ENCODE measurements at regions not wholly inside any gene's neighbourhood (a gene's known extent, or its start where the extent isn't known, plus 50 kb on each side); places are given as distances from the start of the nearest gene placed in this dataset.

DNA sequence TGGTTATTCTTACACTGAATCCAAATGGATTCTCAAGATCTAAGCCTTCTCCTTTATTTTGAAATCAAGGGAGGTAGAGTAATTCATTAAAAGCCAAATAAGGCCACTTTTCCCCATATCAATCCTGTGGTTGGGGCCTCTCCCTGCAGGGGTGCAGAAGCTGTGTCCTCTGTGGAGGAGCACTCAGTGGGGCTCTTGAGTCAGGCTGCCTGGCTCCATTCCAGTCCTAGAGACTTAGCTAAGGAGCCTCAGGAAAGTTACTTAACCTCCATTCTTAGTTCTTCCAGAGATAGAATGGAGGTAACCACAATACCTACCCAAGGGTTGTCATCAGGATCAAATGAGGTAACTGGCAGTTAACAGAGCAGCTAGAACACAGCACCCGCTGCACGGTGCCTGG is 564.3 kb downstream of the CMPK2 start:
- DNase-seq, result no peak

DNA sequence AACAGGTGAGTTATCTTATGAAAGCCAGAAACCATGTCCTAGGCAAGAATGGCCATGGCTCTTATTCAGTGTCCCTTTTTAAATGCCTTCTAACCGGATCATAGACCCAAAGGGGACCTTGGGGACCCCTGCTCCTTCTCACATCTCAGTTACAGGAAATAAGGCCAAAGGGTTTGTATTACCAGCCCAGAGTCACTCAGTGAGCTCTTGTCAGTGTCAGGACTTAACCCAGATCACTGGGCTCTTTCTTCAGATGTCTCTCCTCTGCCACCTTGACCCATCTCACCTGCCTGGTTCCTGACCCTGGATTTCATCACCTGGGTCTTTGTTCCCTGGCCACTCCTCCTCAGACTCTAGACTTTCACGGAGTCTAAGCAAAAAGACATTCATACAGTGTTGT is 556.7 kb downstream of the CMPK2 start:
- no peak for DNase-seq

DNA sequence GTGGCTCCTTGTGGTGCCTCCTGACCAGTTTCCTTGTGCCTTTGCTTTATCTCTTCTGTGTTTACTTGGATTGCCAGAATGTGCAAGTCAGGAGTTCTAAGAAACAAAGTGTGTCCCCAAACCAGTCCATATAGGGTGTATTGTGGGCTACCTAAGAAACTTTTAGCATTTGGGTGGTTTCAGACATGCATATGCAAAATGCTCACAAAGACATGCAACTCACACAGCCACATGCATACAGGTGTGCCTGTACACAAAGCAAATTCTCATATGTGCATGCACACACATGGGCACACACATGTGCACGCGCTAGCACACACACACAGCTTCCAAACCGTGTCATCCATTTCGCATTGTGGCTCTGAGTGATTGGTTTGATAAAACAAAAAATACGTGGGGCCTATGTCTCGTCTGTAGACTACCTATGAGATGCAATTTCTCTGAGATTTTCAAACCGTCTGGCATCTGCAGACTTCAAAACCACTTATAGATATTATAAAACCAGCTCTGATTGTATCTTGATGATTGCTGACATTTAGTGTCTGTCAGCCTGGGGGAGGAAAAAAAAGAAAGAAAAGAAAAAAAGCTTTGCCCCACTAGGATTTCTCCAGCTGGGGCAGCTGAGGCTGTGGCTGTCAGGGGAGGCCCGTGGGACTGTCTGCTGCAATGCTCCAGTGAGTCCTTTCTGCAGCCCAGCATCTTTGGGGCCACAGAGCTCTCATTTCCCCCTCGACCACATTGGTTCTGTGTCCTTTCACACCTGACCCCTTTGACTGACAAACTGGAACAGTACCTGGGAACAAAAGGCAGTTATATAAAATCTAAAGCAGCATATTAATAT is 556.1 kb downstream of the CMPK2 start:
- no peak for DNase-seq

DNA sequence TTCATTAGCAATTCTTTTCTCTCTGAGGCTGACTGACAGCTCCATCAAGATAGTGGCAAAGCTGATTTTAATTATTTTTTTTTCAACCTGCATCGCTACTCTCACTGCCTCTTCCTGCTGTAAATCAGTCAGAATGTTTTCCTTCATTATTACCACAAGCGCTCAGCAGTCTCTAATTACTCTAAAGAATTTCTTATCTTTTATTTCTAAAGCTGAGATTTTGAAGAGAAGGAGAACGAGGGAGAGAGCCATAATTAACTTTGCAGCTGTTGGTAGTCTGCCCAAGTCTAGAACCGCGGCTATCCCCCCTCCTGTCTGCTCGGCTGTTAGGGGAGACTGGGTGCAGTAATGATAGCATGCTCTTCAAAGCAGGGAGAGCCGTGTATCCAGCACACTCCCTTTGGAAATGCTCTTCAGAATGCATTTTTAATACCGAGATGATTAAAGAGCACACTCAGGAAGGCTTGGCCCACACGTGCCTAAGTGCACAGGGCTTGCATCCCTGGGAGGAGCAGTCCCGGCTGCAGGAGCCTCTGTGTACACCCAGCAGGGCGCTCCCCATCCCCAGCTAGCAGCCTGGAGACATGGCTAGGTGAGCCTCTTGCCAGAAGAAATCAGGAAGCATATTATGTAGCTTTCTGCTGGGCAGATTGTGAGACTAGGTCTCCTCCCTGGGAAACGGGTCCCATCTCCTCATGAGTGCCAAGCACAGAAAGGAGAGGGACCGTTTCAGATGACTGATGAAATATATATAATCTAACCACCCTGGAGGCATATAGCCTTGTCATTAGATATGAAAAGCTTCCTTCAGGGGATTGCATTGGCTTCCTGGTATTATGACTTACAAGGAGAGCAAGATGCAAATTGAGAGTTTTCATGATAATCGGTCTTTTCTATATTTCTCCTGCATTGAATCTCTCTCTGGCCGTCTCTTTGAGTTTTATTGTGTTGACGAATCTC is 555.2 kb downstream of the CMPK2 start:
- no peak for DNase-seq

DNA sequence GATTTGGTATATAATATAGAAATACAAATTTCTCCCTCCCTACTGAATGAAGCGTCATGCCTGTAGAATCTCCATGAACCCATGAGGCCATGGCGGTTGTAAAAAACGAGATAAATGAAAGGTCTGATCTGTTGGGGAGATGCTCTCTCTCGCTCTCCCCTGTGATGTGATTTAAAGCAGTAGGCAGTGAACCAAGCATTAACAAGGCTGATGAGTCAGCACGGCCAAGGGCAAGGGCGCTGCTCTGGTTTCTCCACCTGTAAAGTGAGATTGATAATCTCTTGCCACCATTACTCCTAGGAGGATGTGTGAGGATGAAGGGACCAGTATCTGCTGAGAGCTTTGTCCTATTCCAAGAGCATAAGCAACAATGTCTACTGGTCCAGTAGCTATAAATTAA is 553.3 kb downstream of the CMPK2 start:
- DNase-seq, result no peak

DNA sequence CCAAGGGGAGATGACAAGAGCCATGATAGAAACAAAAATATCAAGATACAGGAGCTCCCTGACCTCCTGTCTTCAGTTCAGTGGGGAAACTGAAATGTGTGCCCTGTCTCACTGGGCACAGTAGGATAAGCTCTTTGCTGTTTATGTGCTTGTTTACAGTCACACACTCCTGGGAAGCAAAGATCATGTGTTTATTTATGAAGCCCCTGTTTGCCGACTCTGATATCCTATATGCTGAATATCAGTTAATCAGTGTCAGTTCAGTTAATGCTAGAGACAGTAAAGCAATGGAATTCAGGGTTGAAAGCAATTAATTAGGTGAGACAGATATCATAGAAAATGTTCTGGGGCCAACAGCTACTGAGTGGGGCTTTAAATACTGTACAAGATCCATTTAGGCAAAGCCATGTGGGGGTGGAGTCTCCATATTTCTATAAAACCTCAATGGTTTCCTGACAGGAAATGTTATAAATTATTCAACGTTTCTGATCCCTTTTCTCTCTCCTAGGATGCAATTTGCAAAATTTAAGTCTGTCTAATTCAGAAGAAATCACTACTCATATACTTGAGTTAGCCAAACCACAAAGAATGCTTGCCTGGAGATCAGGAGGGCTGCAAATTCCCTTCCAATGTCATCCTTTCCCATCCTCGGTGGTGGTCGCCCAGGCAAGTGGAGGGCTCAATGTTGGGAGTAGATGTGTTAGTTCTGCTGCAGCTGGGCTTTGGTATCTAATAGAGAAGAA is 551.3 kb downstream of the CMPK2 start:
- DNase-seq, result no peak

DNA sequence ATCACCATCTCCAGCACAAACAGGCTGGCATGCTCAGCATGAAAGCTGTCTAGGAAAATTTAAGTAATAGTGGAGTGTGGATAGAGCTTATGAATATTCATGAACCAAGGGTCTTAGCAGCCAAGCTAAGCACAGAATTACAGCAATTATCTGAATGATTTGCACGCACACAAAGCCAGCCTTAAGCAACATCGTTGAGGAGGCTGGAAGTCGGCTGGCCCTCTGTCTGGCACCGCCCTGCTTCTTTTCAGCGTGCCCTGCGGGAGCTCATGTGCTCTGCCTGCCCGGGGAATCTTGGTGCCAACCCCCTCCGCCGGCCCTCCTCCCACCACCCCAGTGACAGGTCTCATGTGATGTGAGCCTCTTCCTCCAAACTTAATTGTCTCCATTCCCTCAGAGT is 540.1 kb downstream of the CMPK2 start:
- no peak for DNase-seq

DNA sequence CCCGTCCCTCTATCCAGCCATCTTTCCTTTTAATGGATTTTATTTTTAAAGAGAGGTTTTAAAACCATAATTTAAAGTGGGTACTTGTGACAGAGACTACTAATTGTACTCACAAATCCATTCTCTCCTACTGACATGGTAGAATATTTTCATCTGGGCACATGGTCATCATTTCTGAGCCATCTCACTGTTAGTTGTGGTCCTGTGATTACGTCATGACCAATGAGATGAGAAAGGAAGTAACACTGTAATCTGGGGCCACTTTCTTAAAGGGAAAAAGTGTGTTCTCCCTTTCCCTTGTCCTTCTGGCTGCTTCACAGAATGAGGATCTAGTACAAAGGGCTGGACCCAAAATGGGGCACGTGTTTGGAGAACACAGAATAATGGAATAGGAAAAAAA is 538.7 kb downstream of the CMPK2 start:
- no peak for DNase-seq

DNA sequence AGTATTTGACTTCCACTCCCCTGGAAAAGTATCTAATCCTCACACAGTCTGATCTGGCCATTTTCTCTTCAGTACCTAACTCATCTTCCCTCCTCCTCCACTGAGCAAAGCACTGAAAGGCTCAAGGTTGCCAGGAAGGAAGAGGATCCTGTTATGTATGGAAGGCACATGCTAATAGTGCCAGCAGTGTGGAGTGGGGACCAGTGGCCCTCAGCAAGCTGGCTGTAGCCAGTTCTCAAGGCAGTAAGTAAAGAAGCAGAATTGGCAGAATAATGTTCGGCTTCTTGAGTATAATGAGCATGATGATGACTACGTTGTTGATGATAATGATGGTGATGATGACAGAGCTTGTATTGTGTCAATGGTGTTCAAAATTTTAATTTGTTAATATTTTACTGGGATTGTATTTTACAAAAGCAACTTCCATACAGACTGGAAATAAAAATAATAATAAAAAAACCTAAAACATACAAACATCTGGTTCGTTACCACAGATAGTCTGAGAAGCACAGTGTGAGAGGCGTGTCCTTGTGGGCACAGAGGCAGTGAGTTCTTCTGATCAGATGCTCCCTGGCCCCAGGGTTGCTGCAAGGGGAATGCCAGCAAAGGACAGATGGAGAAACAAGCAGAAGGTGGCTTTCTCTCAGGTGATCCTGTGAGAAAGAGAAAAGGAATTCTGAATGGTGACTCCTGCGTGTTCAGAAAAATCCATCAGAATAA is 528.8 kb downstream of the CMPK2 start:
- no peak for DNase-seq

DNA sequence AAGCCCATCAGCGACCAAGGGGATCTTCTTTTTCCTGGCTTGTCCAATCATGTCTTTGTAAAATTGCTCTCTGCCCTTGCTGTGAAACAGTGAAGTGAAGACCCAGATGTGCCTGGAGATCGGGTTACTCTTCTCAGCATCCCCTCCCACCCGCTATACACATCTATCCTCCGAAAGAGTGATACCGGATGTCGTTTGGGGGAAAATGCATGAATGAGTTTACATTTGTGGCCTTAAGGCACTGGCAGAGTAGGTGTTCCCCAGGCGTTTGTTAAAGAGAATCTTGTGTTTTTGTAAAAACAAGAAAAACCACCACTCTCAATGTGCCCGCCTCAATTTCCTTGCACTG is 528.3 kb downstream of the CMPK2 start:
- no peak for DNase-seq

DNA sequence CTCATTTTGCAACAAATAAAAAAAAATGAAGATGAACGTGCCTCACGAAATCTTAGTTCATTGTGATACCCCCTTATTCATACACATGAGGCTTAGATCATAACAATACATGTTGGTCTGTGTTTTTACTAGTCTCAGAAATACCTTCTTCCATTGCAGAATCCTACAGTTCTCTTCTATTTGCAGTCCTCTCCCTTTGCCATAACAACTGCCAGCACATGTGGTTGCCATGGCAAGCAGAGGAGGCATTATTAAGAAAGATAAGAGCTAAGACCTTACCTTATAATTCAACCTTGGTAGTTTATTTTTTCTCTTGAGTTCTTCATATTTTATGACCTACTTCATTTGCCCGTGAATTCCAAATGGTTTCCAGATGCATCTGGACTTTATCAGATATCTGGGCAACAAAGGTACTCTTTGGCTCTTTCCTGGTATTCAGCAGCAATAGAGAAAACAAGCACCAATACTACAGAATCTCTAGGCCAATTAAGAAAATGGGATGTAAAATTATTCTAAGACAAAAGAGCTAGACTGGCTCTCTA is 524.0 kb downstream of the CMPK2 start:
- no peak for DNase-seq

DNA sequence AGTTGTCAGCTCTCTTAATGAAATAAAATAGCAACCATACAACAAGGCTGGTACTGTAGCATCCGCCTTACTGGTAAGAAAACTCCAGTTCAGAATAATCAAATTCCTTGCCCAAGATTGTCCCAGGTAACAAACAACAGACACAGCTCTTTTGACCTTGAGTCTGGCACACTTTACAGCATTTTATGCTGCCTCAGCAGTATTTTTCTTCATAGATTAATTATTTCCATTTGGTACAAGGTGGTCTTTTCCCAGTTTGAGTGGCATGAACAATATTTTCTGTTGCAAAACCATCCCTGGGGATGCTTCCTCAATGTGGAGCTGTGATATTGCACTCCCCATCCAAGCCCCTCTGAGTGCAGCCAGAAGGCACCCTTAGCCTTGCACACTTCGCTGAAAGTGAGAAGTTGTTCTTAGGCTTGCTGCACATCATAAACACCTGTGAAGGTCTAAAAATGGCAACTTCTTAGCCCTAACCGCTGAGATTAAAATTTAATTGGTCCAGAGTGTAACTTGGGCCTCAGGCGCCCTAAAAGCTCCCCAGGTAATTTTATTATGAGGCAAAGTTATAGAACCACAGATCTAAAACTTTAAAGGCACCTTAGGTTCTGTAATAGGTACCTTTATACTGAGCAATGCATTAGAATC is 523.3 kb downstream of the CMPK2 start:
- no peak for DNase-seq

DNA sequence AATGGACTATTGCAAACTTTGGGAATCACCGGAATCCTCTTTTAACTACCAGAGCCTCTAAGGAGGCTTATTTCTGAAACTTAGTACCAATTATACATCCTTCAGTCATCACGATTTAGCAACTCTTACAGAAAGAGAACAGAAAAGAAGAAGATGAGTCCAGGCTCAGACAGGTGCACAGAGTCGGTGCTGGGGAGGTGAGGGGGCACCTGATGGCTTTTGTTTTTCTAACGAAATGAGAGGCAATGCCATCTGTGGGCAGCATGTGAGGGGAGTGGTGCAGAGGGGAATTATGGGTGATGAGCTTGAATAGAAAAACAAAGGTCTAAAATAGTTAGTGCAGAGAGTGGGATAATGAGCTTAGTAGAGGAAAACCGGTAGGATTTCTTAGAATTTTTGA is 522.6 kb downstream of the CMPK2 start:
- DNase-seq, result no peak

DNA sequence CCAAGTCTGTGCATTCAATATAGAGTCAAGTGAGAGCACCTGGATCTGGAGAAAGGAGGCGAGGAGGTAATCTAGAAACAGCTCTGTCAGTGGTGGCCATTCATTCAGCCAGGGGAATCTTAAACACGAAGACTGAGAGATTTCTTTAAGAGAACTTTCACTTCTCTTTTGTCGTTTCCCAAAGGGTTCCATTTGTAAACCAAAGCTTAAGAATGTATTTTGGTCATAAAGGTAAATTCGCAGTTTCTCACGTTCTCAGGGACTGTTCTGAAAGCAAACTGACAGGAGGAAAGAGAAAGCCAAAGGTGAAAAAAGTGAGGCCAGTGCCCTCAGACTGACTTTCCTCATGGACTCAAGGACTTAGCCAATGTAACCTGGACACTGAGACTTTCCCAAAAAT is 513.5 kb downstream of the CMPK2 start:
- DNase-seq, result no peak

DNA sequence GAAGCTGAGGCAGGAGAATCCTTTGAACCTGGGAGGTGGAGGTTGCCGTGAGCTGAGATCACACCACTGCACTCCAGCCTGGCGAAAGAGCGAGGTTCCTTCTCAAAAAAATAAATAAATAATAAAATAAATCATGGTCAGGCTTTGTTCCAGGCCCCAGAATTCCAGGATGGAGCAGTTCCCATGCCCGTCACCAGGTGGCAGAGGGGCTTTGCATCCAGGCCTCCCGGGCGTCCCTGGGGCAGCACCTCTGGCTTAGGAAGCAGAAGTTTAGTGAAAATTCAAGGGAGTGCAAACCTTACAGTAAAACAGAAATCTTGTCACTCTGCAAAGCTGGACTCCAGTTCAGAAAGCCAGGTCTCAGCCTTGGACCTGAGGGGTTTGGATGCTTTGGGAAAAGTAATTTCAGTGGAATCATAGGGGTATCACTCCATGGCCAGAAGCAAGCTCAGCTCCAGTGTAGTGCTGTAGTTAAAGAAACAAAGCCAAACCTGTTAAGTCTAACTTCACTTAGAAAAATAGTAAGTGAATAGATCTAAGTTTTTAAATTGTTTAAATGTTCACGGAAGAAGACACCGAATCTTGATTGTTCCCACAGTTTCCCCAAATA is 512.7 kb downstream of the CMPK2 start:
- DNase-seq, result no peak

DNA sequence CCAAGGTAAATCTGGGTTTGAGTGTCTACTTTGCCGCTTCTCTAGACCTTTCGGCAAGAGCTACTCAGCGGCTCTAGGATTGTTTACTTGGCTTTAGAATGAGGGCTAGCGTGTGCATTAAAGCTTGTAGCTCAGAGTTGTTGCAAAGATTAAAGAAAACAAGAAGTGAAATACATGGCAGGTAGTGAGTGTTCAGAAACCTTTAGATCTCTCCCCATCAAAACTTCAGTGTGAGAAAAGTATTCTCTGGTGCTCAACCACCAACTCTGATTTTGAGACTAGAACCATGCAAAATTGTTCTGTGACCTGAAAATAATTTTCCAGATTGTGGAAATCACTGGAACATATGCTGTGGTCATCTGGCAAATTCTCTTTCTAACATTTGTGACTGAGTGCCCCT is 512.0 kb downstream of the CMPK2 start:
- no peak for DNase-seq

DNA sequence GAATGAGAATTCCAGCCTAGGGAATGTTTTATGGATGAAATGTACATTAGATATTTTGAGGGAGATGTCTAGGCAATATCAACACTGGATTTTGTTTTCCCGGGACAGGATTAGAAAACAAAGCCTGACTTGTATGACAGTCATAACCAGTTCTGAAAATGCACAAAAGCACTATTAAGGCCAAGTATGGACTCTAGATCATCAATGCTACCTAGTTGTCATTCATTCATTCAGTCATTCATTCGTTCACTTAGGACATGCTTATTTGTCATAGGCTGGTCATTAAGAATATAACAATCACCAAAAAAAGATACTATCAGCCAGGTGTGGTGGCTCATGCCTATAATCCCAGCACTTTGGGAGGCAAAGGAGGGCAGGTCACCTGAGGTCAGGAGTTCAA is 511.2 kb downstream of the CMPK2 start:
- DNase-seq, result no peak

DNA sequence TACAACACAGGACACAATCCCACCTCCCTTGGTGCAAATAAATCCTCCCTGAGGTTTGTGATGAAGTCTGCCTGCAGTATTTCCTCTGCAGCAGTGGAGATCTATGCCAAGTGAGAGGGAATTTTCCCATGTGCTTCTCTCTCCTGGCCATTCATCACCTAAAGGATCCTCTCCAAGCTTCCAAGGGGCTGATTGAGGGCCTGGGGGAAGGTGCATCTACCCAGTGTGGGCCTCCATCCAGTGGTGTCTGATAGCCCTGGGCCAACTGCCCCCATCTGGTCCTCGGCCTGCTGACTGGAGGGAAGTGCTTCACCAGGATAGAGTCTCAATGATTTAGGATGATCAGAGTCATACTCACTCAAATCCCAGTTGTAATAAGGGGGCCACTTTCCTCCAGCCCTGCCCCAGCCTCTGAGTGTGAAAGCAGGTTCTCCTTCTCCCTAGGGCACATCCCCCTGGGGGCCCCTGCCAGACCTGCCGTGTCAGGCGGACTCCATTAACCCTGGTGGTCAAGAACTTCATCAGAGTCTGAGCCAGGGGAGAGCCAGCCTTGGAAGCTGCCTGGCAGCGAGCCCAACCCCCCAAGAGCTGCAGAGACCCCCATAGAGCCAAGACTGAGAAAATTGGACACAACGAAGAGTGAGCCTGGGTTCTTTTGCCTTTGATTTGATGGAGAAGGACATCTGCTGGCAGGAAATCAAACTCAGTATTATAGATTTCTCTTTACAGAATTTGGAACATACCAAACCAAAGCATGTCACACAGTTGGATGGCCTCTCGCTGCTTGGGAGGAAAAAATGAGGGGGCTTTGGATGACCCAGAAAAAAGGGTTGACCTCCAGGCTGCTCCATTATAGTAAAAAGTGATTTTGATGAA is 509.6 kb downstream of the CMPK2 start:
- no peak for DNase-seq

DNA sequence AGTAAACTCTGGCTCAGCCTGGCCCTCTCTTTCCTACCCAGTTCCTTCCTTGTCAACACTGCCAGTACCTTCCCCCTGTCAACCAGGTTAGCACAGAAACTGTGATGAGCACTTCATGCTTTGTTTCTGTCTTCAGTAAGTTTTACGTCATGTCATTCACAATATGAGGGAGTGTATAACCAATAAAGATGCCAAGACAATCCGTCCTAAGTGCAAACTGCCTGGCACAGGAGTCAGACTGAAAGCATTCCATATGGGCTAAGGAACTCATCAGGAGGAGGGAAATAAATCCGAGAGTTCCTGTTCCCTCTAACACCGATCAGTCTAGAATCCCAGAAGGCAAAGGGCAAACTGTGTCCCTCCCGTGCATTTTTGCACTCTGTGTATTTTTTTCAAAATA is 507.2 kb downstream of the CMPK2 start:
- DNase-seq, result no peak

DNA sequence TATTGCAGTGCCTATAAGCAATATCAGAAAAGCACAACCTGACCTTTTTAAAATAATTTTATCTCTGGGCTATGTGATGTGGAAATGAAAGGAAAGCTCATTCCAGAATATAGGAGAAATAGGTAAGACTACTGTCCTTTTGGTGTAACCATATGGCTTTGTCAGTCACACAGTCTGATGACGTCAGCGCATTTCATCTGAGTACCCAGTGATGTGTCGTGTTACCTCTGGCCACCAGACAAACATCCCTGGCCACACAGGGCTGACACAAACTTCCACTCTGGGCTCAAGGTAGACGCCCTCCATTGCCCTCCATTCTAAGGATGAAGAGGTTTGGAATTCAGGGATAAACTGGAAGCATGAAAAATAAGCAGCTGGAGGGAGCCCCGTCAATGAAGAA is 506.7 kb downstream of the CMPK2 start:
- no peak for DNase-seq

All from cerebellar nuclear complex (tissue), 1 donor.